Mucosa of rectum (tissue), 2 donors: ENCODE measurements at regions not wholly inside any gene's neighbourhood (a gene's known extent, or its start where the extent isn't known, plus 50 kb on each side); places are given as distances from the start of the nearest gene placed in this dataset.

Experiments
- H3K27ac ChIP-seq, 2 donors: one replicate each; pipeline ENCODE4 v1.7.0; 2013; ENCODE audit warnings: inconsistent platforms in 2 of 2, low read depth in 2 of 2, low read length in 2 of 2
- H3K27me3 ChIP-seq, 2 donors: one replicate each; pipeline ENCODE4 v1.7.0; 2013; ENCODE audit warnings: low read length in 2 of 2; ENCODE audit not compliant: control insufficient read depth in 2 of 2, insufficient read depth in 2 of 2
- H3K36me3 ChIP-seq, 2 donors: one replicate each; pipeline ENCODE4 v1.7.0; 2013; ENCODE audit warnings: low read length in 2 of 2; ENCODE audit not compliant: control insufficient read depth in 2 of 2, insufficient read depth in 2 of 2
- H3K4me1 ChIP-seq, 2 donors: one replicate each; pipeline ENCODE4 v1.7.0; 2013; ENCODE audit warnings: low read length in 2 of 2, mild to moderate bottlenecking in 1 of 2; ENCODE audit not compliant: control insufficient read depth in 2 of 2, insufficient read depth in 2 of 2
- H3K4me3 ChIP-seq, 2 donors: one replicate each; pipeline ENCODE4 v1.7.0; 2013; ENCODE audit warnings: low read length in 2 of 2
- H3K9ac ChIP-seq, 2 donors: one replicate each; pipeline ENCODE4 v1.7.0; 2013; ENCODE audit warnings: low read length in 2 of 2, low read depth in 1 of 2, mild to moderate bottlenecking in 1 of 2
- H3K9me3 ChIP-seq, 2 donors: one replicate each; pipeline ENCODE4 v1.7.0; 2013; ENCODE audit warnings: low read length in 2 of 2; ENCODE audit not compliant: control insufficient read depth in 2 of 2
- donor health status: healthy.
- donor health status: Normal muscosa, but diverticular disease.

DNA sequence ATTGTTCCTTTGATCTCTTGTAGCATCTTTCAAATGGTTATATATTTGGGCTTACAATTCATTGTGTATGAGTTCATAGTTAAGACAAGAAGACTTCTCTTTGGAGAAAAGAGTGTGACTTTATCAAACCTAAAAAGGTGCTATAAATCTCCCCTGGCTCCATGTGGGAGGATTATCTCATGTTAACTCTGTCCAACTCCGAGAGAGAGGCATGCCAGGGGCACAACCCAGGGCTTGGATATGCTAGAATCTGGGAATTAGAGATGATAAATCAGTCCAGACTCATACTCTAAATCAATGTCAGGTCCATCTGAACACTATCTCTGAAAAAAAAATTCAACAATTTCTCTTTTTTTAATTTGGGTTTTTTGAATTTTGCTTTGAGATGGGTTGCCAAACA lies 462.8 kb downstream of the TUSC7 start:
- Histone ChIP-seq H3K36me3 (no peaks in the 10 kb centered on the region), H3K9me3 (no peaks in the 10 kb centered on the region), H3K27me3 (no peaks in the 10 kb centered on the region), H3K4me3 (no peak overlapping the region), H3K4me1 (no peaks in the 10 kb centered on the region), H3K27ac (no peak overlapping the region), H3K9ac (no peak overlapping the region)

DNA sequence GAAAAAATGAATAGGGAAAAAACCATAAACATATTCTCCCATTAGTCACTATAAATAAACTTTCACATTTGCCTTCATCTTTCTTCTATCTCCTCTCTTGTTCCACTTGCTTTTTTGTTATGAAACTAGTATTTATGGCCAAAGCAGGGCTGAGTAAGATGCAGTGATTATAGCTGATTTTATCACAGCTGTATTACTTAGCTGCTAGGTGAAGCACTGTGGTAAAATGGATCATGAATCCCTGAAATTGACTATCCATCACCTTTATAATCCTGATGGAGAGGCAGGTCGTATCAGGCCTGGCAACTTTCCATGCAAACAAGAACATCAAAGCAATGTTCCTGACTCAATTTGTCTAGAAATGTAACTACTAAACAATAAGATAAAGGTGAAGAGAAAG lies 471.6 kb downstream of the TUSC7 start:
- Histone ChIP-seq H3K4me1 (no peaks in the 10 kb centered on the region), H3K4me3 (no peak overlapping the region), H3K9ac (no peak overlapping the region), H3K9me3 (no peaks in the 10 kb centered on the region), H3K27me3 (no peaks in the 10 kb centered on the region), H3K36me3 (no peaks in the 10 kb centered on the region), H3K27ac (no peak overlapping the region)

DNA sequence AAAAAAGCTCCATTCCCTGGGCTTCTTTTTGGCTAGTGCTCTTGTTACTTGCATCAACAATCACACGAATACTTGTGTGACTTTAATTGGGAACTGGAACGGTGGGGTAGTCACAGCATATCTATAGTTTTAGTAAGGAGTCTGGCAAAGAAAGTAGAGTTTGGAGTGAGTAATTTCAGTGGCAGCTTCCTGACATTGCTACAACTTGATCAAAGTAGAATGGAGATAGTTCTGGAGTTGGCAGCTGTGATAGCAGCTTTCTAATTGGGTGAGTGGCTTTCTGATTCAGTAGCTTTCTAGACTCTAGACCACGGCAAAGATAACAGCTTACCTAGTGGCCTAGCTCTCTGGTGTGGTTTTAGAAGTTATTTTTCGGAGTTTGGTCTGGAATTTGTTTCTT lies 475.0 kb downstream of the TUSC7 start:
- Histone ChIP-seq H3K9me3 (no peaks in the 10 kb centered on the region), H3K36me3 (no peaks in the 10 kb centered on the region), H3K27ac (no peak overlapping the region), H3K4me3 (no peak overlapping the region), H3K9ac (no peak overlapping the region), H3K27me3 (no peaks in the 10 kb centered on the region), H3K4me1 (no peaks in the 10 kb centered on the region)

DNA sequence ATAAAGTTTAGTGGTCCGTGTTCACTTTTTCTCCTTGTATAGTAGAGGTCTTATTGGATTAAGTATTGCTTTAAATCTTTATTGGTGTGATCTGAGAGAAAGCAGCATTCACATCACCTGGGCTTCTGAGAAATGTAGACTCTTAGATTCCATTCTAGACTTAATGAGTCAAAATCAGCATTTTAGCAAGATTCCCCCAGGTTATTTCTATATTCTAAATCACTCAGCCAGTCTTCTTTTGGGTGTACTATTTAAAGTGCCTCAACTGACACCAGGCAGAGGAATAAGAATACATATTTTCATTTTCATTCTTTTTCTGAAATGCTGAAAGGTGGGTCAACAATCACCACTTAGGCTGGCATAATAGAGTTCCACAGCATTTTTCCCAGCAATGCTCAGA lies 481.7 kb downstream of the TUSC7 start:
- H3K4me3 ChIP-seq, result no peak overlapping the region
- no peaks in the 10 kb centered on the region for H3K4me1 ChIP-seq
- H3K36me3 ChIP-seq, result no peaks in the 10 kb centered on the region
- H3K9me3 ChIP-seq, result no peaks in the 10 kb centered on the region
- no peaks in the 10 kb centered on the region for H3K27me3 ChIP-seq
- H3K27ac ChIP-seq, result no peak overlapping the region
- no peak overlapping the region for H3K9ac ChIP-seq

DNA sequence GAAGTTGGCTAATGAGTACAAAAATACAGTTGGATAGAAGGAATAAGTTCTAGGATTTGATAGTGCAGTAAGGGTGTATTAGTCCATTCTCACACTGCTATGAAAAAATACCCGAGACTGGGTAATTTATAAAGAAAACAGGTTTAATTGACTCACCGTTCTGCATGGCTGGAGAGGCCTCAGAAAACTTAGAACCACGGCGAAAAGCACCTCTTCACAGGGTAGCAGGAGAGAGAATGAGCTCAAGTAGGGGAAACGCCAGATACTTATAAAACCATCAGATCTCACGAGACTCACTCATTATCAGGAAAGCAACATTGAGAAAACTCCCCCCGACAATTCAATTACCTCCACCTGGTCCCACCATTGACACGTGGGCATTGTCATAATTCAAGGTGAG lies 483.3 kb downstream of the TUSC7 start:
- no peak overlapping the region for H3K27ac ChIP-seq
- no peaks in the 10 kb centered on the region for H3K36me3 ChIP-seq
- no peaks in the 10 kb centered on the region for H3K27me3 ChIP-seq
- H3K4me1 ChIP-seq, result no peaks in the 10 kb centered on the region
- no peaks in the 10 kb centered on the region for H3K9me3 ChIP-seq
- H3K9ac ChIP-seq, result no peak overlapping the region
- H3K4me3 ChIP-seq, result no peak overlapping the region

DNA sequence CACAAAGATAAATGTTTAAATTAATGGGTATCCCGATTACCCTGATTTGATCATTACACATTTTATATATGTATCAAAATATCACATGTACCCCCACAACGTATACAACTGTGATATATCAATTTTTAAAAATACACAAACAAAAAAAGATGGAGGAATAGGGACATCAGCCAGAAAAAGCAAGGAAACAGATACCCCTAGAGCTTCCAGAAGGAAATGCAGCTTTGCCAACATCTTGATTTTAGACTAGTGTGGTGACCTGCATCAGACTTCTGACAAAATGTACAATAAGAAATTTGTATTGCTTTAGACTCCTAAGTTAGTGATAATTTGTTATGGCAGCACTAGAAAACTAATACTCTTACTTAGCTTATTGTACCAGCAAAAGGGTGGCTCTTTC lies 483.8 kb downstream of the TUSC7 start:
- H3K27ac ChIP-seq, result no peak overlapping the region
- H3K36me3 ChIP-seq, result no peaks in the 10 kb centered on the region
- no peak overlapping the region for H3K4me3 ChIP-seq
- no peaks in the 10 kb centered on the region for H3K9me3 ChIP-seq
- no peaks in the 10 kb centered on the region for H3K4me1 ChIP-seq
- no peaks in the 10 kb centered on the region for H3K27me3 ChIP-seq
- no peak overlapping the region for H3K9ac ChIP-seq

DNA sequence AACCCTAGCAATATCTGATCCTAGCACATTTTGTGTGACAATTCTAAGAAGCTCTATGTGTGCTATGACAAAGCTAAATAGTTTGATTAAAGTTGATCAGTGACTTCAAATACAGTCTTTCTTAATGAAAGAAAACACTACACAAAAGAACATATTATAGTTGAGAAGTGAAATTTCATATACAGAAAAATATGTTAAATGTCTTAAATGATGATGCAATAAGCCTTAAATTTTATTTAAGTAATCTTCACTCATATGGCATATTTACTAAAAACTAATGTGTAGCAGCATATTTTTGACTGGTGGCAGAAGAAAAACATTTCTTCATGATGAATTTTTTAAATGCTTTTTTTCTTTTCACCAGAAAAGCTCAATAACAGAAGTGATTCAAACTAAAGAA lies 485.5 kb downstream of the TUSC7 start:
- Histone ChIP-seq H3K27ac (no peak overlapping the region), H3K9me3 (no peaks in the 10 kb centered on the region), H3K4me1 (no peaks in the 10 kb centered on the region), H3K36me3 (no peaks in the 10 kb centered on the region), H3K27me3 (no peaks in the 10 kb centered on the region), H3K9ac (no peak overlapping the region), H3K4me3 (no peak overlapping the region)

DNA sequence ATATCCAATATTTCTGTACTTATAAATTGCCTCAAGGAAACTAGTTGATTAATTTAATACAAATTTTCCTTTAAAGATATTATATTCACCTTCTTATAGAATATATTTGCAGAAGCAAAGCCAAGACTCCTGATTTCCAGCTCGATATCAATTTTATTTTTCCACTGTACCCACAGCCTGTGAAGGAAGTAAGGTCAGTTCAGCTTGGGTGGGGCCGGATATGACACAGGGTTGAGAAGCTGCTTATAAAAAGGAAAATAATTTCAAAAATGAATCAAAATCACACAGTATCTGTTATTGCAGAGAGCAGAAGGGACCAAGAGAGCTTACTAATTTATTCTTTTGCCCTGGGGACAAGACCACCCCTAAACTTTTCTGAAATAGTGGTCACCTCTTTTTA lies 491.4 kb downstream of the TUSC7 start:
- Histone ChIP-seq H3K27ac (no peak overlapping the region), H3K9ac (no peak overlapping the region), H3K4me3 (no peak overlapping the region), H3K27me3 (no peaks in the 10 kb centered on the region), H3K9me3 (no peaks in the 10 kb centered on the region), H3K36me3 (no peaks in the 10 kb centered on the region), H3K4me1 (no peaks in the 10 kb centered on the region)

DNA sequence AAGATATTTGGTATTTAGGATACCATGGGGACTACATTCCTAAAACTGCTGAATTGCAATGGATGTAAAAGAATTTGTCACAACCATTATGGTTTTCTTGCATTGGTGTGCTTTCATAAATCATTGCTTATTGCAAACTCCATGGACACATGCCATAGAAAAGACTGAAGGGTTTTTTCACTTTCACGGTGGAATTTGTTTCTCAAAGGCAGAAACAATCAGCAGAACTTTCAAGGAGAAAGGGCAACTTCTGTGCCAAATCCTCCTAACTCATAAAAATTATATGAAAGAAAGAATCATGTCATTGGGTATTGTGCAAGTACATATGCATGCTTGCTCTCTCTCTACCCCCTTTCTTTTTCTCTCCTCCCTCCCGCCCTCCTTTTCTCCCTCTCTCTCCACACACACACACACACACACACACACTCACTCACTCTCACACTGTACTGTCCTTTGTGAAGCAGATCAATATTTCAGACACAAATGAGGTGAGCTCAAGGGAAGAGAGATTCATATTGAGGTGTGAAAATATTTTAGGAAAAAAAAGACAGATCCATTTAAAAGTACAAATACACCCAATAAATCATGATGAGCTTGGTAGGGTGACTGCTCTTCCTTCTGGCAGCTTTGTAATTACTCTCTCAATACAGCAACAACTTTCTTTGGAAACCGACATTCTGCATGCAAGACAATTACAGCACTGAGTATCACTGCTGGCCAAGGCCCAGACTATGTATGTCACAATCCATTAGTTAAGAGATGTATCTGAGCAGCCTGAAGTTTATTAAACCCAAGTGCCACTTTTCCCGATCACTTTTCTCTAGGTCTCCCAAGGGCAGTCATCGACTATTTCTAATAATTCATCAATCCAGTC lies 492.6 kb downstream of the TUSC7 start:
- Histone ChIP-seq H3K4me1 (no peaks in the 10 kb centered on the region), H3K9me3 (no peaks in the 10 kb centered on the region), H3K4me3 (no peak overlapping the region), H3K27ac (no peak overlapping the region), H3K9ac (no peak overlapping the region), H3K36me3 (no peaks in the 10 kb centered on the region), H3K27me3 (no peaks in the 10 kb centered on the region)

DNA sequence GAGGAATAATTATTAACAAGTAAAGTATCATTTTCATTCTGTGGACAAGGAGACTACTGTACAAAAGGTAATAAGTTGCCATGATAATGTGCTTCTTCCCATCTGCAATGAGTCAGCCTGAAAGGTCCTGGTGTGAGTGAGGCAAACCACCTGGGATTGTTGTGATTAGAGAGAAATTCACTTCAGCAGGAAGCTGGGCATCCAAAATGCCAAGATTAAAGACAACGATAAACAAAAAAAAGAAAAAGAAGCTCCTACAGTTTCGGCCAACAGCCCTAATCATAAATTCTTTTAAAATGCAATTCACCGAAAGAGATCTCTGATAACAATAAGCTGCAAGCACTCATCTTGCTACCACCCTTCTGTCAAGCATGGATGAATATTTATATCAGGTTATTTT lies 507.8 kb downstream of the TUSC7 start:
- H3K27me3 ChIP-seq, result no peaks in the 10 kb centered on the region
- no peak overlapping the region for H3K27ac ChIP-seq
- H3K9me3 ChIP-seq, result peaks cover 0 to 3% of the 10 kb centered on the region in 2 donors
- H3K9ac ChIP-seq, result no peak overlapping the region
- H3K4me3 ChIP-seq, result no peak overlapping the region
- H3K36me3 ChIP-seq, result no peaks in the 10 kb centered on the region
- H3K4me1 ChIP-seq, result no peaks in the 10 kb centered on the region
